Transverse colon (tissue), 4 donors: ENCODE measurements at regions not wholly inside any gene's neighbourhood (a gene's known extent, or its start where the extent isn't known, plus 50 kb on each side); places are given as distances from the start of the nearest gene placed in this dataset.
A peak's percentile ranks its signal among the peaks of the same experiment; 100 is the strongest.

ENCODE experiments used
- DNase-seq: peaks from one replicate; pipeline ENCODE4 v3.0.0-alpha.2; 2019
- H3K27ac ChIP-seq, 4 donors: fragments of 200-600 bp; sonication (generic); 2 replicates each; pipeline ENCODE4 v1.5.1; 2016 to 2018; ENCODE audit warnings: inconsistent platforms in 4 of 4
- H3K27me3 ChIP-seq: fragments of 200-600 bp; sonication (generic); 2 replicates; pipeline ENCODE4 v1.5.1; 2017; ENCODE audit warnings: inconsistent platforms
- H3K36me3 ChIP-seq, 4 donors: fragments of 200-600 bp; sonication (generic); 2 replicates each; pipeline ENCODE4 v1.5.1; 2017 to 2019; ENCODE audit warnings: inconsistent platforms in 4 of 4
- H3K4me1 ChIP-seq, 4 donors: fragments of 200-600 bp; sonication (generic); 2 replicates each; pipeline ENCODE4 v1.5.1; 2017 to 2020; ENCODE audit warnings: inconsistent platforms in 4 of 4
- H3K4me3 ChIP-seq, 4 donors: fragments of 200-600 bp; sonication (generic); 1 replicate in 1 of 4; 2 replicates in 3 of 4; pipeline versions ENCODE4 v1.5.1 to v1.6.1; 2017 to 2019; ENCODE audit warnings: inconsistent platforms in 4 of 4
- H3K9me3 ChIP-seq, 2 donors: fragments of 200-600 bp; sonication (generic); 2 replicates each; pipeline ENCODE4 v1.5.1; 2017 to 2019; ENCODE audit warnings: inconsistent platforms in 2 of 2
- CTCF ChIP-seq, 5 experiments: fragments of 200-600 bp in 3 of 5; fragments of 450-650 bp in 2 of 5; sonication (generic) in 3 of 5; IDR thresholded peaks; 1 replicate in 2 of 5; 2 replicates in 3 of 5; pipeline ENCODE4 v1.5.1; 2016 to 2017; ENCODE audit warnings: antibody characterized with exemption in 5 of 5, inconsistent platforms in 3 of 5, mild to moderate bottlenecking in 2 of 5, moderate library complexity in 1 of 5
- EP300 ChIP-seq: sonication (generic); formaldehyde crosslinking; IDR thresholded peaks from one replicate; pipeline ENCODE4 v1.6.1; 2017; ENCODE audit warnings: antibody characterized with exemption, low read depth
- POLR2A ChIP-seq: fragments of 450-650 bp; IDR thresholded peaks from one replicate; pipeline ENCODE4 v1.6.1; 2016; ENCODE audit warnings: antibody characterized with exemption, mild to moderate bottlenecking, moderate library complexity
- POLR2AphosphoS5 ChIP-seq, 3 donors: sonication (generic); formaldehyde crosslinking; IDR thresholded peaks; one replicate each; pipeline ENCODE4 v1.6.1; 2016; ENCODE audit warnings: antibody characterized with exemption in 3 of 3
- WGBS, 2 donors: methylation state at CpG; one replicate each; pipeline ENCODE4 v1.1.5; 2018; ENCODE audit warnings: low coverage in 1 of 2; 5-methylcytosine and 5-hydroxymethylcytosine counted together
- in situ Hi-C, 4 donors: fragments of 200-750 bp; cut with MboI; loops; one replicate each; pipeline versions ENCODE4 v1.15.0 to v1.15.1; 2017; ENCODE audit warnings: low sequenced_read_pairs in 3 of 4, low pct_ligation_motif_present in 1 of 4, low pct_unique_long_range_greater_than_20kb in 1 of 4
- intact Hi-C: fragments of 100-400 bp; cut with DNase I; formaldehyde crosslinking; loops from one replicate; pipeline ENCODE4 v1.15.1; 2023; ENCODE audit warnings: low total_unique reads

GRCh38 chr3:177822681-177823096, 625.4 kb upstream of the TBL1XR1 start:
- DNase-seq = no peak
- intact Hi-C loops = no loop called here
- Histone ChIP-seq H3K27ac (peak overlapping the region in 2 of 4 donors; percentile 0 to 76), H3K4me3 (no peak overlapping the region), H3K27me3 (no peaks in the 10 kb centered on the region), H3K9me3 (no peaks in the 10 kb centered on the region), H3K36me3 (no peaks in the 10 kb centered on the region), H3K4me1 (peaks cover 0 to 32% (median 7%) of the 10 kb centered on the region in 4 donors)
- in situ Hi-C loops = no loop called here
- WGBS, 2 donors = 60 to 78% methylated on average over 2 of the region's 2 CpGs
- TF ChIP-seq POLR2AphosphoS5 (IDR thresholded peaks at IDR 0.05) (no peak), CTCF (IDR thresholded peaks at IDR 0.05) (no peak), POLR2A (no peak), EP300 (no peak)

- DNase-seq = no peak
- Histone ChIP-seq H3K4me3 (no peak overlapping the region), H3K27ac (peak overlapping the region; percentile 0 to 76 (median 72)), H3K27me3 (no peaks in the 10 kb centered on the region), H3K36me3 (no peaks in the 10 kb centered on the region), H3K4me1 (peaks cover 0 to 32% (median 8%) of the 10 kb centered on the region in 4 donors), H3K9me3 (no peaks in the 10 kb centered on the region)
- intact Hi-C loops = no loop called here
- in situ Hi-C loops = no loop called here
- TF ChIP-seq CTCF (IDR thresholded peaks at IDR 0.05) (no peak), EP300 (no peak), POLR2A (no peak), POLR2AphosphoS5 (IDR thresholded peaks at IDR 0.05) (no peak)
- 90 to 100% methylated on average over 2 to 9 of the region's 9 CpGs for WGBS, 2 donors
Measured at GRCh38 chr3:177823701-177824189, 626.5 kb upstream of the TBL1XR1 start.

- intact Hi-C loops (no loop called here), in situ Hi-C loops (no loop called here)
- no peaks in the 10 kb centered on the region for H3K27me3 ChIP-seq
- peaks cover 0 to 32% (median 8%) of the 10 kb centered on the region in 4 donors for H3K4me1 ChIP-seq
- peak; percentile 39 to 53 (median 47) for TF ChIP-seq POLR2AphosphoS5 (IDR thresholded peaks at IDR 0.05)
- TF ChIP-seq POLR2A = no peak
- H3K36me3 ChIP-seq = no peaks in the 10 kb centered on the region
- DNase-seq = peak; percentile 32
- peak overlapping the region; percentile 37 to 76 (median 72) for H3K27ac ChIP-seq
- H3K4me3 ChIP-seq = no peak overlapping the region
- no peaks in the 10 kb centered on the region for H3K9me3 ChIP-seq
- 47 to 55% methylated on average over 2 to 4 of the region's 4 CpGs for WGBS, 2 donors
Measured at GRCh38 chr3:177824190-177824786, 627.0 kb upstream of the TBL1XR1 start.

GRCh38 chr3:177824841-177825240, 627.6 kb upstream of the TBL1XR1 start:
- intact Hi-C loops (no loop called here), in situ Hi-C loops (no loop called here)
- H3K27ac ChIP-seq = peak overlapping the region; percentile 37 to 76 (median 72)
- H3K9me3 ChIP-seq = no peaks in the 10 kb centered on the region
- no peak for TF ChIP-seq EP300
- no peak for TF ChIP-seq POLR2AphosphoS5 (IDR thresholded peaks at IDR 0.05)
- no peak for TF ChIP-seq CTCF (IDR thresholded peaks at IDR 0.05)
- TF ChIP-seq POLR2A = no peak
- H3K36me3 ChIP-seq = no peaks in the 10 kb centered on the region
- no peak overlapping the region for H3K4me3 ChIP-seq
- peaks cover 0 to 32% (median 8%) of the 10 kb centered on the region in 4 donors for H3K4me1 ChIP-seq
- 61 to 73% methylated on average over 4 of the region's 4 CpGs for WGBS, 2 donors
- DNase-seq = no peak
- no peaks in the 10 kb centered on the region for H3K27me3 ChIP-seq
